Stomach (tissue), 8 donors: ENCODE measurements at regions not wholly inside any gene's neighbourhood (a gene's known extent, or its start where the extent isn't known, plus 50 kb on each side); places are given as distances from the start of the nearest gene placed in this dataset.
A peak's percentile ranks its signal among the peaks of the same experiment; 100 is the strongest.

Experiments used
- DNase-seq, 2 donors: peaks; one replicate each; pipeline versions ENCODE4 v3.0.0 to v3.0.0-alpha.2; 2013 to 2019
- H3K27ac ChIP-seq, 5 donors: fragments of 200-600 bp in 4 of 5; sonication (generic) in 4 of 5; one replicate each; pipeline ENCODE4 v1.5.1; 2013 to 2019; ENCODE audit warnings: mild to moderate bottlenecking in 1 of 5, moderate library complexity in 1 of 5
- H3K27me3 ChIP-seq, 3 donors: fragments of 200-600 bp; sonication (generic); one replicate each; pipeline ENCODE4 v1.5.1; 2017 to 2019; ENCODE audit warnings: mixed run types in 1 of 3
- H3K36me3 ChIP-seq, 4 donors: fragments of 200-600 bp; sonication (generic); 1 replicate in 3 of 4; 2 replicates in 1 of 4; pipeline ENCODE4 v1.5.1; 2016 to 2019
- H3K4me1 ChIP-seq, 4 donors: fragments of 200-600 bp; sonication (generic); one replicate each; pipeline ENCODE4 v1.5.1; 2016 to 2019
- H3K4me3 ChIP-seq, 4 donors: fragments of 200-600 bp; sonication (generic) in 3 of 4; one replicate each; pipeline ENCODE4 v1.5.1; 2016 to 2019; ENCODE audit warnings: mild to moderate bottlenecking in 1 of 4
- H3K9me3 ChIP-seq, 4 donors: fragments of 200-600 bp; sonication (generic); one replicate each; pipeline ENCODE4 v1.5.1; 2016 to 2019
- CTCF ChIP-seq, 7 experiments: fragments of 450-650 bp in 4 of 7; fragments of 200-600 bp in 3 of 7; sonication (generic) in 3 of 7; IDR thresholded peaks; one replicate each; pipeline ENCODE4 v1.5.1; 2016 to 2019; ENCODE audit warnings: antibody characterized with exemption in 7 of 7, control low read depth in 2 of 7, mild to moderate bottlenecking in 1 of 7
- EP300 ChIP-seq: sonication (generic); formaldehyde crosslinking; IDR thresholded peaks from one replicate; pipeline ENCODE4 v1.6.1; 2017; ENCODE audit warnings: antibody characterized with exemption
- POLR2A ChIP-seq, 4 donors: fragments of 450-650 bp; IDR thresholded peaks; one replicate each; pipeline ENCODE4 v1.6.1; 2016; ENCODE audit warnings: antibody characterized with exemption in 4 of 4, control low read depth in 2 of 4, mild to moderate bottlenecking in 1 of 4, moderate library complexity in 1 of 4
- POLR2AphosphoS5 ChIP-seq, 3 donors: sonication (generic); formaldehyde crosslinking; IDR thresholded peaks; one replicate each; pipeline ENCODE4 v1.6.1; 2016; ENCODE audit warnings: antibody characterized with exemption in 3 of 3
- WGBS, 5 donors: extraction: QIAGEN DNeasy Blood & Tissue Kit in 3 of 5; methylation state at CpG; one replicate each; pipeline versions ENCODE4 v1.1.5 to v1.1.7; 2013 to 2018; 5-methylcytosine and 5-hydroxymethylcytosine counted together
- intact Hi-C: fragments of 100-400 bp; cut with DNase I; formaldehyde crosslinking; loops from one replicate; pipeline ENCODE4 v1.15.1; 2023; ENCODE audit warnings: low total_unique reads
- donor health status: healthy with polysubstance abuse.
- donor health status: Bipolar disorder and iron deficiency.
- donor health status: healthy.

DNA sequence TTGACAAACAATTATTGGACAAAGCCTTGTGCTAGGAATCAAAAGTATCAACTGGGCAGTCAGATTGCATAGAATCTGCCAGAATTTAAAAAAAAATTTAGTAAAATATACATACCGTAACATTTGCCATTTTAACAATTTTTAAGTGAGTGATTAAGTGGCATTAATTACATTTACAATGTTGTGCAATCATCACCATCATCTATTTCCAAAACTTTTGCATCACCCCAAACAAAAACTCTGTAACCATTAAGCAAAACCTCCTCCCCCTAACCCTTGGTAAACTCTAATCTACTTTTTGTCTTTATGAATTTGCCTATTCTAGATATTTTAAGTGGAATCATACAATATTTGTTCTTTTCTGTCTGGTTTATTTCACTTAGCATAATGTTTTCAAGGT is 182.8 kb downstream of the LMO4 start:
- H3K4me1 ChIP-seq: no peaks in the 10 kb centered on the region
- no peaks in the 10 kb centered on the region for H3K9me3 ChIP-seq
- TF ChIP-seq POLR2AphosphoS5 (IDR thresholded peaks at IDR 0.05) (no peak), POLR2A (IDR thresholded peaks at IDR 0.05) (no peak), CTCF (IDR thresholded peaks at IDR 0.05) (no peak), EP300 (no peak)
- intact Hi-C loops: no loop called here
- WGBS, 5 donors: 83 to 94% (median 87%) methylated on average over 1 of the region's 1 CpG
- H3K27ac ChIP-seq: no peak overlapping the region
- H3K4me3 ChIP-seq: no peak overlapping the region
- no peaks in the 10 kb centered on the region for H3K27me3 ChIP-seq
- DNase-seq: no peak
- H3K36me3 ChIP-seq: no peaks in the 10 kb centered on the region

DNA sequence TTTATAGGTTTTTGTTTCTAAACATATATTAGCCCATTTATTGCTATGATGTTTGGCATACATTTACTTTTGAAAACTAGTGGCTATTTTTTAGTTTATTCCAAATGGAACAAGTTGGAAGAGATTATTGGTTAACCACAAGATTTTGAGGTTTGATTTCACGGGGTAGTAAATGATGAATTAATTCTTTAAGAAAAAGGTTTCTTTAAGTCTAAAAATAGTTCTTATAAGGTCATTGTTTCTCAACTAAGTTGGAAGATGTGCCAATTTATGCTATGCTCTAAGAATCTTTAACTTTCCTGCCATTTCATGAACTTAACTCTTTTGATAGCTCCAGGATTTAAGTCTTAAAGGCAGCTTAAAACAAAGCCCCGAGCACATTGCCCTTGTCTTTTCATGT is 183.8 kb downstream of the LMO4 start:
- 75 to 85% (median 76%) methylated on average over 2 of the region's 2 CpGs for WGBS, 5 donors
- Histone ChIP-seq H3K27ac (no peak overlapping the region), H3K27me3 (no peaks in the 10 kb centered on the region), H3K4me1 (no peaks in the 10 kb centered on the region), H3K9me3 (no peaks in the 10 kb centered on the region), H3K36me3 (no peaks in the 10 kb centered on the region), H3K4me3 (no peak overlapping the region)
- intact Hi-C loops: no loop called here
- TF ChIP-seq POLR2AphosphoS5 (IDR thresholded peaks at IDR 0.05) (no peak), EP300 (no peak), CTCF (IDR thresholded peaks at IDR 0.05) (no peak), POLR2A (IDR thresholded peaks at IDR 0.05) (no peak)
- DNase-seq: no peak

DNA sequence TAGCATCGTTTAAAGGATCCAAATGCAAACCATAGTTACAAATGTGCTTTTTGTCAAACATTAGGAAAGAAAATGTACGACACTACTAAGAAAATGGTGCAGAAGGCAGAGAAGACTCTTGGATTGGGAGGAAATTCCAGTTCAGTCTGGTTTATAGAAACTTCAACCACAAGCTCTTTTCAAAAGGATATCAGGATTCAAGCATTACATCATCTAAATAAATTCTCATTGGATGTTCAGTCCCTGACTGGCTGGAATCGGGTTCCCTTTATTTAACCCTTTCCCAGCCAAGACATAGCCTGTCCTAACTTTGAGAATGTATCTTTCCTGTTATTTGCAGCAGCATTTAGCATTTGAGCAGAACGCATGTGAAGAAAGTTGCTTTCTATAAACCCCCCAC is 184.6 kb downstream of the LMO4 start:
- intact Hi-C loops: no loop called here
- WGBS, 5 donors: 54 to 64% (median 59%) methylated on average over 4 of the region's 4 CpGs
- H3K27ac ChIP-seq: no peak overlapping the region

DNA sequence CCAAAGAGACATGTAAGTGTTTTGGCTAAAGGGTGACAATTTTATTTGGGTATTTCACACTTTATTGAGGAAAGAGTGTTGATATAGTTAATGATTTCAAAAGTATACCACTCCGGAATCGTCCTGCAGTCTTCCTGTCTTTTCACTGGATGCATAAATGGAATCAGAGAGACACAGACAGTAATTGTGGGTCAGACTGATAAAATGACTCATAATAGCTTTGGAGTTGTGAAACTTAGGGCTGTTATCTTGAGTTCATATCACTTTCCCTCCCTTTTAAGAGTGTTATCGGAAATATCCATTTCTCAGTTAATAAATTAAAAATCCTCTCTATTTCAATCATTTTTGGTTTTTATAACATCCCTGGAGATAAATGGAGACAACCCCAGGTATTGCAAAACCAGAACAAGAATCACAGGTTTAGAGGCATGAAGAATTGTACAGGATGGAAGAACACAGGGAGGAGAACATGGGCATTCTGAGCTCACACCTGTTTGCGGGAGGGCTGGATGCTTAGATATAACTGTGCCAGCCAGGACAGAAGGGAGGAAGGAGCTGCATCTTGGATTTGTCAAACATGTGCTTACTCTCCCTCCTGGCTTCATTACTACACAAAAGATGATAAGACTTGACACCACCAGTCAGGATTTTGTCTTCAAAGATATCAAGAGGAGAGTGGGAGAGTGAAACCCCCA is 185.4 kb downstream of the LMO4 start:
- WGBS, 5 donors: 55 to 85% (median 69%) methylated on average over 4 of the region's 4 CpGs
- H3K4me1 ChIP-seq: peaks cover 0 to 4% (median 0%) of the 10 kb centered on the region in 4 donors
- no peak for DNase-seq
- no peak overlapping the region for H3K27ac ChIP-seq
- TF ChIP-seq POLR2A (IDR thresholded peaks at IDR 0.05) (no peak), EP300 (no peak), CTCF (IDR thresholded peaks at IDR 0.05) (no peak), POLR2AphosphoS5 (IDR thresholded peaks at IDR 0.05) (no peak)
- H3K36me3 ChIP-seq: no peaks in the 10 kb centered on the region
- H3K27me3 ChIP-seq: no peaks in the 10 kb centered on the region
- H3K4me3 ChIP-seq: no peak overlapping the region
- H3K9me3 ChIP-seq: no peaks in the 10 kb centered on the region
- intact Hi-C loops: no loop called here

More for the DNA sequence above, 184.6 kb downstream of the LMO4 start:
- Histone ChIP-seq H3K36me3 (no peaks in the 10 kb centered on the region), H3K4me1 (no peaks in the 10 kb centered on the region), H3K4me3 (no peak overlapping the region), H3K9me3 (no peaks in the 10 kb centered on the region), H3K27me3 (no peaks in the 10 kb centered on the region)
- TF ChIP-seq CTCF (IDR thresholded peaks at IDR 0.05) (no peak), POLR2A (IDR thresholded peaks at IDR 0.05) (no peak), POLR2AphosphoS5 (IDR thresholded peaks at IDR 0.05) (no peak), EP300 (no peak)
- DNase-seq: peak in 1 of 2 donors; percentile 30
